ENCODE measurements at regions not wholly inside any gene's neighbourhood (a gene's known extent, or its start where the extent isn't known, plus 50 kb on each side); places are given as distances from the start of the nearest gene placed in this dataset.

GRCh38 chr15:92829875-92830274 is 70.2 kb upstream of the CHD2 start:
- DNase-seq (ENCODE audit: low spot score), result no peak
- H3K27ac ChIP-seq, result no peak overlapping the region
- TF ChIP-seq, protein P1, sequence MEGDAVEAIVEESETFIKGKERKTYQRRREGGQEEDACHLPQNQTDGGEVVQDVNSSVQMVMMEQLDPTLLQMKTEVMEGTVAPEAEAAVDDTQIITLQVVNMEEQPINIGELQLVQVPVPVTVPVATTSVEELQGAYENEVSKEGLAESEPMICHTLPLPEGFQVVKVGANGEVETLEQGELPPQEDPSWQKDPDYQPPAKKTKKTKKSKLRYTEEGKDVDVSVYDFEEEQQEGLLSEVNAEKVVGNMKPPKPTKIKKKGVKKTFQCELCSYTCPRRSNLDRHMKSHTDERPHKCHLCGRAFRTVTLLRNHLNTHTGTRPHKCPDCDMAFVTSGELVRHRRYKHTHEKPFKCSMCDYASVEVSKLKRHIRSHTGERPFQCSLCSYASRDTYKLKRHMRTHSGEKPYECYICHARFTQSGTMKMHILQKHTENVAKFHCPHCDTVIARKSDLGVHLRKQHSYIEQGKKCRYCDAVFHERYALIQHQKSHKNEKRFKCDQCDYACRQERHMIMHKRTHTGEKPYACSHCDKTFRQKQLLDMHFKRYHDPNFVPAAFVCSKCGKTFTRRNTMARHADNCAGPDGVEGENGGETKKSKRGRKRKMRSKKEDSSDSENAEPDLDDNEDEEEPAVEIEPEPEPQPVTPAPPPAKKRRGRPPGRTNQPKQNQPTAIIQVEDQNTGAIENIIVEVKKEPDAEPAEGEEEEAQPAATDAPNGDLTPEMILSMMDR (conservative IDR thresholded peaks at IDR 0.05; ENCODE audit: low read depth), result no peak
- ChIA-PET CTCF (interaction anchor here (0.6 kb wide), 1 partner anchor 19 kb away, joined by 3 read pairs; no protein-coding TSS in a partner anchor), POLR2A (ENCODE audit: low non-redundant PET) (no interaction called here)

DNA sequence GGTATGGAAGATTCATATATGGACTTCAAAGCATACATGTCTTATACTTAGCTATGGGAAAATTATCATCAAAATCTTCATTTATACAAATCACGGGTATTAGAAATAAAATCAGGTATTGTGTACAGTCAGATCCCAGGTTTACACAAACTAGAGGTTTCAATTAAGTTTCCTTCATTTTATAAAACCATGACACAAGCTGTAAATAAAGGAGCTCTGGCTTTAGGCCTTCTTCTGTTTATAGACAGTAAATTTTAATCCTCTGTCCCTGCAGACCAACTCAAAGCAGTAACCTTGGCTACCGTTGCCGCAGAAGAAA is 68.8 kb upstream of the CHD2 start:
- TF ChIP-seq, protein P1 (conservative IDR thresholded peaks at IDR 0.05; ENCODE audit: low read depth), result no peak
- CTCF ChIA-PET, result interaction anchor here (0.6 kb wide), 1 partner anchor 938 kb away, joined by 3 read pairs; no protein-coding TSS in a partner anchor
- POLR2A ChIA-PET (ENCODE audit: low non-redundant PET), result interaction anchor here (0.5 to 2.6 kb wide), 5 partner anchors 9 to 54 kb away, joined by 3 to 22 read pairs (median 3); no protein-coding TSS in a partner anchor

GRCh38 chr15:92831655-92832328 is 68.3 kb upstream of the CHD2 start:
- TF ChIP-seq, protein P1 (conservative IDR thresholded peaks at IDR 0.05; ENCODE audit: low read depth), result no peak
- CTCF ChIA-PET, result interaction anchor here (0.6 kb wide), 1 partner anchor 23 kb away, joined by 4 read pairs; no protein-coding TSS in a partner anchor
- H3K27ac ChIP-seq, result peak overlapping the region; percentile 95
- peak; percentile 95 for DNase-seq (ENCODE audit: low spot score)
- POLR2A ChIA-PET (ENCODE audit: low non-redundant PET), result interaction anchor here (0.5 to 2.6 kb wide), 5 partner anchors 10 to 53 kb away, joined by 3 to 22 read pairs (median 3); no protein-coding TSS in a partner anchor

More for the DNA sequence above, 68.8 kb upstream of the CHD2 start:
- H3K27ac ChIP-seq, result peak overlapping the region; percentile 95
- DNase-seq (ENCODE audit: low spot score), result no peak

GRCh38 chr15:92833106-92833433 is 67.1 kb upstream of the CHD2 start:
- DNase-seq (ENCODE audit: low spot score), result no peak
- POLR2A ChIA-PET (ENCODE audit: low non-redundant PET), result interaction anchor here (2.6 kb wide), 1 partner anchor 50 kb away, joined by 22 read pairs; no protein-coding TSS in a partner anchor
- TF ChIP-seq, protein P1 (conservative IDR thresholded peaks at IDR 0.05; ENCODE audit: low read depth), result no peak
- CTCF ChIA-PET, result no interaction called here
- H3K27ac ChIP-seq, result peak overlapping the region; percentile 95

GRCh38 chr15:92833493-92834271 is 66.4 kb upstream of the CHD2 start:
- TF ChIP-seq, protein P1 (conservative IDR thresholded peaks at IDR 0.05; ENCODE audit: low read depth), result no peak
- no peak for DNase-seq (ENCODE audit: low spot score)
- CTCF ChIA-PET, result interaction anchor here (0.7 kb wide), 1 partner anchor 184 kb away, joined by 7 read pairs; no protein-coding TSS in a partner anchor
- POLR2A ChIA-PET (ENCODE audit: low non-redundant PET), result no interaction called here
- peak overlapping the region; percentile 95 for H3K27ac ChIP-seq

DNA sequence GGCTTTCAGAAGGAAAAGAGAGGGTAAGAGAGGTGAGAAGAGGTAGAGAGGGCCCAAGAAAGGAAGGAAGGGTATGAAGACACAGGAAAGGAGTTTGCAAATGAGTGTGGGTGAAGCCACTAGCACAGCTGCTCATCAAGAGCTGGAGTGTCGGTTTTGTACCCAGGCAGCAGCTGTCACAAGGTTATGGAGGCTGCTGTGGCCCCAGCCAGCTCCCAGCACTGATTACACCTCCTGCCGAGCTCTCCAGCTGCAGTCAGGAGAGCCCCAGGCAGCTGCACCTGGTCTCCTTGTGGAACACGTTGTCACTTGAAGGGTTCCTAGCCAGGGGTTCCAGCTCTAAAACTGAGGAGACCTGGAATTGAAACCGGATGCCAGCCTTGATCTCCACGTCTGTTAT is 60.4 kb upstream of the CHD2 start:
- POLR2A ChIA-PET (ENCODE audit: low non-redundant PET), result interaction anchor here (0.6 to 1.1 kb wide), 3 partner anchors 18 to 61 kb away, joined by 3 read pairs; partner anchors contain the start of gene CHD2
- TF ChIP-seq, protein P1 (conservative IDR thresholded peaks at IDR 0.05; ENCODE audit: low read depth), result no peak
- no peak for DNase-seq (ENCODE audit: low spot score)
- CTCF ChIA-PET, result no interaction called here
- H3K27ac ChIP-seq, result no peak overlapping the region
